ENCODE measurements at regions not wholly inside any gene's neighbourhood (a gene's known extent, or its start where the extent isn't known, plus 50 kb on each side); places are given as distances from the start of the nearest gene placed in this dataset.
A peak's percentile ranks its signal among the peaks of the same experiment; 100 is the strongest.

GRCh38 chr9:14391620-14392019, 77.7 kb upstream of the NFIB start:
- no peak overlapping the region for H3K4me3 Mint-ChIP-seq

GRCh38 chr9:14389657-14390056, 75.7 kb upstream of the NFIB start:
- Mint-ChIP-seq H3K36me3 (peaks cover 9% of the 10 kb centered on the region), H3K4me3 (no peak overlapping the region), H3K4me1 (peaks cover 29% of the 10 kb centered on the region), H3K27ac (peak overlapping the region; percentile 13), H3K27me3 (ENCODE audit: low read depth) (no peaks in the 10 kb centered on the region), H3K9me3 (peaks cover 33% of the 10 kb centered on the region)
- no peak for DNase-seq (ENCODE audit: low spot score in 2 of 2, unreplicated experiment in 2 of 2)
- TF ChIP-seq CTCF (IDR thresholded peaks at IDR 0.05; ENCODE audit: unreplicated experiment) = no peak

More at GRCh38 chr9:14391620-14392019, 77.7 kb upstream of the NFIB start:
- peaks cover 33% of the 10 kb centered on the region for H3K9me3 Mint-ChIP-seq
- TF ChIP-seq CTCF (IDR thresholded peaks at IDR 0.05; ENCODE audit: unreplicated experiment) = no peak
- H3K4me1 Mint-ChIP-seq = peaks cover 26% of the 10 kb centered on the region
- H3K27me3 Mint-ChIP-seq (ENCODE audit: low read depth) = no peaks in the 10 kb centered on the region
- DNase-seq (ENCODE audit: low spot score in 2 of 2, unreplicated experiment in 2 of 2) = no peak
- peaks cover 9% of the 10 kb centered on the region for H3K36me3 Mint-ChIP-seq
- H3K27ac Mint-ChIP-seq = no peak overlapping the region

DNA sequence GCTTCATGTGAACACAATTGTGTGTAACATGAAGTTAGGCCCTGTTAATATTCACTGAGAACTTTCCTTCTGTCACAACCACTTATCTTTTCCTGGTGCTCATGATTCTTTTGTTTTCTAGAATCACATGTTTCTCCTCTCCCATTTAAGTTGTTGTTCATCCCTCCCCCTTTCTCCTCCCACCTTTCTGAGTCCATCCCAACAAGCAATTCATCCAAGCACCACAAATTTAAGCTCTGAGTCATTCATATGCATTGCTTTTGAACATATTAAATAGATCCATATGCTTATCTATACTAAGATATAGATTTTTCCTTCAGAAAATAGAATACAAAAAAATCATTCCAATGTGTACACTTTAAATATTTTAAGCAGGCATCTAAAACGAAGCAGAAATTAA, 75.2 kb upstream of the NFIB start:
- peaks cover 28% of the 10 kb centered on the region for H3K9me3 Mint-ChIP-seq
- DNase-seq (ENCODE audit: low spot score in 2 of 2, unreplicated experiment in 2 of 2) = no peak
- H3K4me1 Mint-ChIP-seq = peaks cover 34% of the 10 kb centered on the region
- no peak for TF ChIP-seq CTCF (IDR thresholded peaks at IDR 0.05; ENCODE audit: unreplicated experiment)
- H3K4me3 Mint-ChIP-seq = no peak overlapping the region
- H3K27me3 Mint-ChIP-seq (ENCODE audit: low read depth) = no peaks in the 10 kb centered on the region
- H3K27ac Mint-ChIP-seq = peak overlapping the region; percentile 64
- peaks cover 8% of the 10 kb centered on the region for H3K36me3 Mint-ChIP-seq

DNA sequence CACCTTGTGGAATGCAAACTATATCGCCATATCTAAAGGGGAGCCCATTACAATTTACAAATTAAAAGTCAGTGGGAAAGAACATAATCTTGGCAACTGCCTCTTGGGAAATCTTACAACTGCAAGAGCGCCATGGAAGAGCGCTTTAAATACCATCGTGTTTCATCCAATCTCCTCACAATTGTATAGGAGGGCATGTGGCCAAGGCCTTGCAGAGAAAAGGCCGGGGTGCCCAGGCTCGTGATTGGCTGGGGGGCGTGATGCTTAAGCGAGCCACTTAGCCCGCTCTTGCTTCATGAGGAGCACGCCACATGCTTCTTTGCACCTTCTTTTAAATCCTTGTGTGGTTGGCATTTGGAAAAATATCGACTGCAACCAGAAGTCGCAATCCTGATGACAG, 69.8 kb upstream of the NFIB start:
- DNase-seq (ENCODE audit: low spot score in 2 of 2, unreplicated experiment in 2 of 2) = no peak
- H3K36me3 Mint-ChIP-seq = no peaks in the 10 kb centered on the region
- peak overlapping the region; percentile 80 for H3K27ac Mint-ChIP-seq
- TF ChIP-seq CTCF (IDR thresholded peaks at IDR 0.05; ENCODE audit: unreplicated experiment) = no peak
- no peaks in the 10 kb centered on the region for H3K27me3 Mint-ChIP-seq (ENCODE audit: low read depth)
- H3K4me1 Mint-ChIP-seq = peaks cover 55% of the 10 kb centered on the region
- H3K9me3 Mint-ChIP-seq = no peaks in the 10 kb centered on the region
- no peak overlapping the region for H3K4me3 Mint-ChIP-seq

DNA sequence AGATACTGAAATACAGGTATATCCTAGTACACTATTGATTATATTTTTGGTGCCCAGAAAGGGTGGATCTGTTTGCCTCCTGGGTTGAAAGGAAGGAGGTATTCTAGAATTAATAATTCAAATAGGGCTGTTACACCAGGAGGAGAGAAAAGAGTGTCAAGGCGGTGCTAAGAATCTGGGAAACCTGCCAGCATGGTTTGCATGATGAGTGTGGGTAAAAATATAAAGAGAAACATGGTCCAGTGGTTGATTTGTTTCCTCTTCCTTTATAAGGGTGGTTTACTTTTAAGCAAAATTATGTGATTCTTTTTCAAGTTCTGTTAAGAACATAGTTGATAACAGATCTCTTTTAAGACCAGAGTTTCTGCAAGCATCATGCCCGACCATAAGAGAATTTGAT, 69.4 kb upstream of the NFIB start:
- no peak overlapping the region for H3K4me3 Mint-ChIP-seq
- H3K9me3 Mint-ChIP-seq = no peaks in the 10 kb centered on the region
- no peak for DNase-seq (ENCODE audit: low spot score in 2 of 2, unreplicated experiment in 2 of 2)
- peak overlapping the region; percentile 80 for H3K27ac Mint-ChIP-seq
- TF ChIP-seq CTCF (IDR thresholded peaks at IDR 0.05; ENCODE audit: unreplicated experiment) = no peak
- peaks cover 59% of the 10 kb centered on the region for H3K4me1 Mint-ChIP-seq
- H3K36me3 Mint-ChIP-seq = no peaks in the 10 kb centered on the region
- H3K27me3 Mint-ChIP-seq (ENCODE audit: low read depth) = no peaks in the 10 kb centered on the region
